Activated naive CD4-positive, alpha-beta T cell treated with Interleukin-2 at 50 U/mL for 16 hours (primary cell): ENCODE measurements at regions not wholly inside any gene's neighbourhood (a gene's known extent, or its start where the extent isn't known, plus 50 kb on each side); places are given as distances from the start of the nearest gene placed in this dataset.
A peak's percentile ranks its signal among the peaks of the same experiment; 100 is the strongest.
"Not testable (repeated sequence)": the region's sequence is repeated elsewhere in the genome, so short reads cannot be mapped to it uniquely, and the experiment has no call there.

Experiments
- DNase-seq: peaks from one replicate; pipeline ENCODE4 v3.0.0-alpha.2; 2020

- DNase-seq: no peak
Observed at GRCh38 chr20:41783423-41784208, 165.4 kb upstream of the CHD6 start.

GRCh38 chr20:41782730-41783406 is 164.7 kb upstream of the CHD6 start:
- DNase-seq: no peak

GRCh38 chr20:41782255-41782654 is 164.1 kb upstream of the CHD6 start:
- no peak for DNase-seq

- no peak for DNase-seq
Observed at GRCh38 chr20:41776421-41776820, 158.2 kb upstream of the CHD6 start.

GRCh38 chr20:41774291-41774690 is 156.1 kb upstream of the CHD6 start:
- no peak for DNase-seq

GRCh38 chr20:41770965-41771364 is 152.8 kb upstream of the CHD6 start:
- no peak for DNase-seq

GRCh38 chr20:41770427-41770826 is 152.2 kb upstream of the CHD6 start:
- DNase-seq: no peak

- DNase-seq: no peak
Observed at GRCh38 chr20:41769592-41770018, 151.4 kb upstream of the CHD6 start.

GRCh38 chr20:41750137-41750536 is 132.0 kb upstream of the CHD6 start:
- DNase-seq: no peak

- DNase-seq: no peak
Observed at GRCh38 chr20:41748756-41749582, 130.8 kb upstream of the CHD6 start.

- no peak for DNase-seq
Observed at GRCh38 chr20:41748051-41748450, 129.9 kb upstream of the CHD6 start.

- no peak for DNase-seq
Observed at GRCh38 chr20:41747226-41747625, 129.0 kb upstream of the CHD6 start.

GRCh38 chr20:41746635-41747034 is 128.5 kb upstream of the CHD6 start:
- DNase-seq: no peak

- peak; percentile 25 for DNase-seq
Observed at GRCh38 chr20:41738604-41739206, 120.5 kb upstream of the CHD6 start.

- DNase-seq: no peak
Observed at GRCh38 chr20:41735949-41736348, 117.8 kb upstream of the CHD6 start.

- DNase-seq: peak; percentile 34
Observed at GRCh38 chr20:41734506-41734945, 116.3 kb upstream of the CHD6 start.

GRCh38 chr20:41733151-41733550 is 115.0 kb upstream of the CHD6 start:
- no peak for DNase-seq

- not testable (repeated sequence) for DNase-seq
Observed at GRCh38 chr20:41731198-41731597, 113.0 kb upstream of the CHD6 start.

- DNase-seq: not testable (repeated sequence)
Observed at GRCh38 chr20:41727681-41728080, 109.5 kb upstream of the CHD6 start.

GRCh38 chr20:41726727-41727126 is 108.5 kb upstream of the CHD6 start:
- no peak for DNase-seq

GRCh38 chr20:41719151-41719550 is 101.0 kb upstream of the CHD6 start:
- no peak for DNase-seq

- no peak for DNase-seq
Observed at GRCh38 chr20:41717483-41717882, 99.3 kb upstream of the CHD6 start.

GRCh38 chr20:41716911-41717310 is 98.7 kb upstream of the CHD6 start:
- no peak for DNase-seq
